H1 (cell line): ENCODE measurements at regions not wholly inside any gene's neighbourhood (a gene's known extent, or its start where the extent isn't known, plus 50 kb on each side); places are given as distances from the start of the nearest gene placed in this dataset.

ENCODE experiments used
- CTCF ChIA-PET: fragments of 300-600 bp; sonication (Branson Sonifier 250); formaldehyde crosslinking; loops from one replicate; lab custom pipeline; 2021; ENCODE audit not compliant: partially characterized antibody; lab: Charles Lee
- POLR2A ChIA-PET: fragments of 300-600 bp; sonication (Branson Sonifier 250); formaldehyde crosslinking; loops from one replicate; lab custom pipeline; 2021; ENCODE audit warnings: inconsistent platforms; ENCODE audit not compliant: partially characterized antibody; lab: Charles Lee
- DNase-seq, 2 experiments: peaks; one replicate each; pipeline versions ENCODE4 v3.0.0 to v3.0.0-alpha.2; 2010 to 2022; ENCODE audit warnings: low spot score in 2 of 2, low read depth in 1 of 2, mixed read lengths in 1 of 2
- FAIRE-seq: peaks from 2 replicates; lab custom pipeline; 2011; peaks lifted over from hg19 to GRCh38; lab: Jason Lieb, UNC
- H2AFZ ChIP-seq: 2 replicates; pipeline ENCODE4 v1.8.1; 2012; ENCODE audit warnings: low read length, inconsistent platforms
- H2AK5ac ChIP-seq: 2 replicates; pipeline ENCODE4 v1.6.1; 2013; ENCODE audit warnings: low read depth, low read length
- H2BK120ac ChIP-seq: replicated peaks from 2 replicates; pipeline ENCODE3; 2013; ENCODE audit warnings: low read depth, low read length, inconsistent platforms
- H2BK12ac ChIP-seq: 2 replicates; pipeline ENCODE4 v1.6.1; 2013; ENCODE audit warnings: low read depth, low read length
- H2BK15ac ChIP-seq: 2 replicates; pipeline ENCODE4 v1.6.1; 2013; ENCODE audit warnings: low read length
- H2BK20ac ChIP-seq: 2 replicates; pipeline ENCODE4 v1.6.1; 2013; ENCODE audit warnings: low read length
- H2BK5ac ChIP-seq: 2 replicates; pipeline ENCODE4 v1.6.1; 2013; ENCODE audit warnings: low read depth, low read length
- H3K14ac ChIP-seq: 2 replicates; pipeline ENCODE4 v1.6.1; 2013; ENCODE audit warnings: inconsistent platforms; ENCODE audit not compliant: insufficient read length
- H3K18ac ChIP-seq: 2 replicates; pipeline ENCODE4 v1.6.1; 2013; ENCODE audit warnings: low read length; ENCODE audit errors: extremely low read depth
- H3K23ac ChIP-seq: 2 replicates; pipeline ENCODE4 v1.6.1; 2013; ENCODE audit warnings: inconsistent platforms; ENCODE audit not compliant: insufficient read length
- H3K23me2 ChIP-seq: 2 replicates; pipeline ENCODE4 v1.6.1; 2013; ENCODE audit warnings: low read depth, low read length
- H3K27ac ChIP-seq: 2 replicates; pipeline ENCODE4 v1.6.1; 2011; ENCODE audit warnings: low read depth, low read length, inconsistent platforms
- H3K27me3 ChIP-seq, 4 experiments: replicated peaks in 1 of 4; 1 replicate in 1 of 4; 2 replicates in 3 of 4; pipeline versions ENCODE4 v1.6.1 to v1.8.1; 2011 to 2013; ENCODE audit warnings: low read length in 3 of 4, mild to moderate bottlenecking in 3 of 4, inconsistent platforms in 2 of 4, mixed read lengths in 2 of 4, moderate library complexity in 1 of 4; ENCODE audit not compliant: control insufficient read depth in 3 of 4, insufficient read depth in 3 of 4; ENCODE audit errors: extremely low read depth in 1 of 4
- H3K36me3 ChIP-seq, 4 experiments: 2 replicates each; pipeline versions ENCODE4 v1.6.1 to v1.8.1; 2011 to 2013; ENCODE audit warnings: mild to moderate bottlenecking in 4 of 4, low read length in 3 of 4, moderate library complexity in 2 of 4, control low read depth in 1 of 4, inconsistent platforms in 1 of 4; ENCODE audit not compliant: insufficient read depth in 4 of 4, control insufficient read depth in 2 of 4
- H3K4ac ChIP-seq: replicated peaks from 2 replicates; pipeline ENCODE3; 2013; ENCODE audit warnings: low read length, low read depth, mixed read lengths, inconsistent platforms; ENCODE audit not compliant: insufficient read length
- H3K4me1 ChIP-seq, 4 experiments: replicated peaks in 1 of 4; 1 replicate in 1 of 4; 2 replicates in 3 of 4; pipeline versions ENCODE4 v1.6.1 to v1.8.1; 2011 to 2013; ENCODE audit warnings: low read length in 3 of 4, inconsistent platforms in 2 of 4, mixed read lengths in 1 of 4; ENCODE audit not compliant: insufficient read depth in 4 of 4, control insufficient read depth in 3 of 4
- H3K4me2 ChIP-seq, 2 experiments: 2 replicates each; pipeline versions ENCODE4 v1.6.1 to v1.8.1; 2011 to 2013; ENCODE audit warnings: low read depth in 2 of 2, low read length in 2 of 2, control low read depth in 1 of 2, inconsistent platforms in 1 of 2, mild to moderate bottlenecking in 1 of 2; ENCODE audit not compliant: insufficient read depth in 1 of 2
- H3K4me3 ChIP-seq, 4 experiments: fragments of 200-600, 300-600 bp in 1 of 4; sonication (generic), shearing (Covaris generic), sonication (Bioruptor Twin) in 1 of 4; 2 replicates each; pipeline versions ENCODE4 v1.5.1 to v1.8.1; 2011 to 2016; ENCODE audit warnings: low read length in 4 of 4, low read depth in 3 of 4, control low read depth in 2 of 4, inconsistent platforms in 2 of 4, mild to moderate bottlenecking in 2 of 4, mixed read lengths in 1 of 4, moderate library complexity in 1 of 4; ENCODE audit not compliant: insufficient read depth in 2 of 4; ENCODE audit errors: extremely low read depth in 1 of 4
- H3K56ac ChIP-seq: replicated peaks from 2 replicates; pipeline ENCODE3; 2013; ENCODE audit warnings: low read depth, mild to moderate bottlenecking, mixed read lengths, low read length, inconsistent platforms; ENCODE audit not compliant: insufficient read length
- H3K79me1 ChIP-seq: 2 replicates; pipeline ENCODE4 v1.6.1; 2013; ENCODE audit warnings: low read depth, low read length, control low read depth
- H3K79me2 ChIP-seq, 2 experiments: 2 replicates each; pipeline versions ENCODE4 v1.6.1 to v1.8.1; 2012 to 2013; ENCODE audit warnings: low read length in 2 of 2, mild to moderate bottlenecking in 2 of 2, inconsistent platforms in 1 of 2; ENCODE audit not compliant: insufficient read depth in 2 of 2, control insufficient read depth in 1 of 2
- H3K9ac ChIP-seq, 4 experiments: replicated peaks in 1 of 4; 1 replicate in 1 of 4; 2 replicates in 3 of 4; pipeline versions ENCODE4 v1.6.1 to v1.8.1; 2011 to 2013; ENCODE audit warnings: low read depth in 3 of 4, low read length in 3 of 4, control low read depth in 2 of 4, mild to moderate bottlenecking in 2 of 4, moderate library complexity in 2 of 4, inconsistent platforms in 1 of 4; ENCODE audit errors: extremely low read depth in 1 of 4
- H3K9me3 ChIP-seq, 2 experiments: 2 replicates each; pipeline versions ENCODE4 v1.6.1 to v1.8.1; 2012 to 2013; ENCODE audit warnings: mild to moderate bottlenecking in 2 of 2, moderate library complexity in 2 of 2, control low read depth in 1 of 2, inconsistent platforms in 1 of 2, low read depth in 1 of 2, low read length in 1 of 2, mixed read lengths in 1 of 2; ENCODE audit not compliant: insufficient read depth in 2 of 2
- H4K20me1 ChIP-seq, 2 experiments: replicated peaks in 1 of 2; 2 replicates each; pipeline versions ENCODE3 to v1.8.1; 2011 to 2013; ENCODE audit warnings: inconsistent platforms in 2 of 2, low read length in 2 of 2, mild to moderate bottlenecking in 1 of 2; ENCODE audit not compliant: insufficient read depth in 2 of 2, control insufficient read depth in 1 of 2
- H4K5ac ChIP-seq: 2 replicates; pipeline ENCODE4 v1.6.1; 2013; ENCODE audit warnings: low read length, low read depth, mixed read lengths, inconsistent platforms; ENCODE audit not compliant: insufficient read length
- H4K8ac ChIP-seq: 2 replicates; pipeline ENCODE4 v1.8.0; 2013; ENCODE audit warnings: mild to moderate bottlenecking, moderate library complexity, low read length, inconsistent platforms; ENCODE audit not compliant: insufficient read depth; ENCODE audit errors: extremely low read depth
- H4K91ac ChIP-seq: replicated peaks from 2 replicates; pipeline ENCODE3; 2013; ENCODE audit warnings: low read length, mixed read lengths, inconsistent platforms; ENCODE audit not compliant: insufficient read length
- KDM5A ChIP-seq: fragments of 200-600 bp; IDR thresholded peaks from 2 replicates; pipeline ENCODE4 v1.7.1; 2012; ENCODE audit warnings: mild to moderate bottlenecking, low read length, inconsistent platforms, mixed read lengths
- WGBS, 2 experiments: shearing (Covaris generic) in 1 of 2; methylation state at CpG; one replicate each; pipeline versions ENCODE4 v1.1.6 to v1.1.7; 2013 to 2015; ENCODE audit warnings: low lambda C conversion rate in 2 of 2, mixed read lengths in 2 of 2, inconsistent platforms in 1 of 2, low coverage in 1 of 2, missing lambda C conversion rate in 1 of 2; ENCODE audit not compliant: insufficient replicate concordance in 2 of 2, insufficient coverage in 1 of 2, insufficient read length in 1 of 2; ENCODE audit errors: extremely low coverage in 1 of 2, missing lambda C conversion rate in 1 of 2; 5-methylcytosine and 5-hydroxymethylcytosine counted together
- TF ChIP-seq, protein P1 (sequence below): IDR thresholded peaks from 2 replicates; pipeline ENCODE4 v1.6.1; 2012; ENCODE audit warnings: inconsistent platforms

- POLR2A ChIA-PET: no interaction called here
- H2BK5ac ChIP-seq: no peak overlapping the region
- no peak overlapping the region for H3K4me2 ChIP-seq
- no peak overlapping the region for H3K14ac ChIP-seq
- peaks cover 0 to 4% of the 10 kb centered on the region in 2 experiments; a peak in 1 of 4 replicates for H3K9me3 ChIP-seq
- no peaks in the 10 kb centered on the region for H3K79me1 ChIP-seq
- H4K20me1 ChIP-seq: no peaks in the 10 kb centered on the region
- FAIRE-seq (no peak), DNase-seq (no peak)
- H3K36me3 ChIP-seq: no peaks in the 10 kb centered on the region
- WGBS, 2 experiments: 92% methylated on average over 17 of the region's 17 CpGs; no CpG with 5 or more reads in 1 of the 2 experiments
- CTCF ChIA-PET: interaction anchor here (0.7 to 3.2 kb wide), 3 partner anchors 10 to 36 kb away, joined by 3 to 25 read pairs (median 12); no protein-coding TSS in a partner anchor
- H2BK20ac ChIP-seq: no peak overlapping the region
- no peak overlapping the region for H2AK5ac ChIP-seq
- H3K27ac ChIP-seq: no peak overlapping the region
- no peak overlapping the region for H3K56ac ChIP-seq
- H3K4ac ChIP-seq: no peak overlapping the region
- no peak overlapping the region for H3K18ac ChIP-seq
- no peak overlapping the region for H4K91ac ChIP-seq
- H3K27me3 ChIP-seq: no peaks in the 10 kb centered on the region; a peak in 1 of 7 replicates
- no peak overlapping the region for H2BK120ac ChIP-seq
- H4K5ac ChIP-seq: no peak overlapping the region
- H3K9ac ChIP-seq: no peak overlapping the region
- no peak overlapping the region for H4K8ac ChIP-seq
- no peak overlapping the region for H2AFZ ChIP-seq
- no peaks in the 10 kb centered on the region for H3K23me2 ChIP-seq
- H3K4me1 ChIP-seq: peaks cover 0 to 6% (median 3%) of the 10 kb centered on the region in 4 experiments; a peak in 4 of 7 replicates
- H3K23ac ChIP-seq: no peak overlapping the region
- H3K79me2 ChIP-seq: no peaks in the 10 kb centered on the region
- no peak overlapping the region for H2BK12ac ChIP-seq
- H2BK15ac ChIP-seq: no peak overlapping the region
- no peak overlapping the region for H3K4me3 ChIP-seq
- no peak for TF ChIP-seq KDM5A
- TF ChIP-seq, protein P1, sequence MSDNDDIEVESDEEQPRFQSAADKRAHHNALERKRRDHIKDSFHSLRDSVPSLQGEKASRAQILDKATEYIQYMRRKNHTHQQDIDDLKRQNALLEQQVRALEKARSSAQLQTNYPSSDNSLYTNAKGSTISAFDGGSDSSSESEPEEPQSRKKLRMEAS: no peak
Measured at GRCh38 chr10:128186959-128187787, 61.0 kb upstream of the MKI67 start.
